HG02840 (cell line): ENCODE measurements at regions not wholly inside any gene's neighbourhood (a gene's known extent, or its start where the extent isn't known, plus 50 kb on each side); places are given as distances from the start of the nearest gene placed in this dataset.
"Not testable (repeated sequence)": the region's sequence is repeated elsewhere in the genome, so short reads cannot be mapped to it uniquely, and the experiment has no call there.

Experiments
- ATAC-seq: cut with Tn5 transposase; IDR thresholded peaks from one replicate; pipeline ENCODE4 v1.9.1; 2021; ENCODE audit warnings: mild to moderate bottlenecking, moderate library complexity, moderate number of reproducible peaks; ENCODE audit not compliant: unreplicated experiment, low FRiP score

GRCh38 chr13:73339086-73339485 lies 280.3 kb downstream of the KLF5 start:
- no peak for ATAC-seq

GRCh38 chr13:73338389-73338788 lies 279.6 kb downstream of the KLF5 start:
- ATAC-seq: no peak

- ATAC-seq: no peak
Measured at GRCh38 chr13:73337532-73337931, 278.7 kb downstream of the KLF5 start.

GRCh38 chr13:73336773-73337172 lies 278.0 kb downstream of the KLF5 start:
- no peak for ATAC-seq

- no peak for ATAC-seq
Measured at GRCh38 chr13:73335944-73336343, 277.1 kb downstream of the KLF5 start.

GRCh38 chr13:73335210-73335609 lies 276.4 kb downstream of the KLF5 start:
- peak; percentile 99 for ATAC-seq

GRCh38 chr13:73334445-73334844 lies 275.6 kb downstream of the KLF5 start:
- ATAC-seq: no peak

GRCh38 chr13:73331556-73331955 lies 272.8 kb downstream of the KLF5 start:
- no peak for ATAC-seq

GRCh38 chr13:73329355-73329754 lies 270.6 kb downstream of the KLF5 start:
- ATAC-seq: no peak

GRCh38 chr13:73327579-73327978 lies 268.8 kb downstream of the KLF5 start:
- ATAC-seq: no peak

- no peak for ATAC-seq
Measured at GRCh38 chr13:73325723-73326558, 267.1 kb downstream of the KLF5 start.

GRCh38 chr13:73324842-73325722 lies 266.3 kb downstream of the KLF5 start:
- ATAC-seq: no peak

GRCh38 chr13:73323615-73324014 lies 264.8 kb downstream of the KLF5 start:
- ATAC-seq: no peak

GRCh38 chr13:73321043-73321442 lies 262.2 kb downstream of the KLF5 start:
- peak; percentile 62 for ATAC-seq

- no peak for ATAC-seq
Measured at GRCh38 chr13:73317140-73317539, 258.3 kb downstream of the KLF5 start.

GRCh38 chr13:73310366-73310765 lies 251.6 kb downstream of the KLF5 start:
- no peak for ATAC-seq

GRCh38 chr13:73307481-73307880 lies 248.7 kb downstream of the KLF5 start:
- no peak for ATAC-seq

- ATAC-seq: no peak
Measured at GRCh38 chr13:73306688-73307087, 247.9 kb downstream of the KLF5 start.

- no peak for ATAC-seq
Measured at GRCh38 chr13:73304442-73304841, 245.6 kb downstream of the KLF5 start.

- ATAC-seq: no peak
Measured at GRCh38 chr13:73303851-73304250, 245.0 kb downstream of the KLF5 start.

GRCh38 chr13:73301622-73302021 lies 242.8 kb downstream of the KLF5 start:
- ATAC-seq: not testable (repeated sequence)
